Left ventricle myocardium inferior (tissue), 1 donor: ENCODE measurements at regions not wholly inside any gene's neighbourhood (a gene's known extent, or its start where the extent isn't known, plus 50 kb on each side); places are given as distances from the start of the nearest gene placed in this dataset.

Experiments used
- DNase-seq: peaks from one replicate; pipeline ENCODE4 v3.0.0-alpha.2; 2020
- H3K27ac ChIP-seq: fragments of 200-600 bp; replicated peaks from 2 replicates; pipeline ENCODE4 v1.8.0; 2021
- H3K27me3 ChIP-seq: fragments of 200-600 bp; 2 replicates; pipeline ENCODE4 v1.8.0; 2021; ENCODE audit warnings: low read depth
- H3K36me3 ChIP-seq: fragments of 200-600 bp; 2 replicates; pipeline ENCODE4 v1.8.0; 2021
- H3K4me1 ChIP-seq: fragments of 200-600 bp; 2 replicates; pipeline ENCODE4 v1.8.0; 2021
- H3K4me3 ChIP-seq: fragments of 200-600 bp; 2 replicates; pipeline ENCODE4 v1.8.0; 2021; ENCODE audit warnings: mild to moderate bottlenecking, moderate library complexity
- H3K9me3 ChIP-seq: fragments of 200-600 bp; replicated peaks from 2 replicates; pipeline ENCODE4 v1.8.0; 2021
- intact Hi-C: fragments of 100-400 bp; cut with micrococcal nuclease; formaldehyde crosslinking; loops from one replicate; pipeline ENCODE4 v1.11.0; 2022
- TF ChIP-seq, protein P1 (sequence below): fragments of 200-600 bp; IDR thresholded peaks from 2 replicates; pipeline ENCODE4 v1.8.0; 2021; ENCODE audit warnings: antibody characterized with exemption, mild to moderate bottlenecking, borderline replicate concordance
- donor health status: DM: no; HTN: yes; CAD: no; lungs with severe emphysema.

- no peak for DNase-seq
- H3K4me3 ChIP-seq = no peak overlapping the region
- TF ChIP-seq, protein P1, sequence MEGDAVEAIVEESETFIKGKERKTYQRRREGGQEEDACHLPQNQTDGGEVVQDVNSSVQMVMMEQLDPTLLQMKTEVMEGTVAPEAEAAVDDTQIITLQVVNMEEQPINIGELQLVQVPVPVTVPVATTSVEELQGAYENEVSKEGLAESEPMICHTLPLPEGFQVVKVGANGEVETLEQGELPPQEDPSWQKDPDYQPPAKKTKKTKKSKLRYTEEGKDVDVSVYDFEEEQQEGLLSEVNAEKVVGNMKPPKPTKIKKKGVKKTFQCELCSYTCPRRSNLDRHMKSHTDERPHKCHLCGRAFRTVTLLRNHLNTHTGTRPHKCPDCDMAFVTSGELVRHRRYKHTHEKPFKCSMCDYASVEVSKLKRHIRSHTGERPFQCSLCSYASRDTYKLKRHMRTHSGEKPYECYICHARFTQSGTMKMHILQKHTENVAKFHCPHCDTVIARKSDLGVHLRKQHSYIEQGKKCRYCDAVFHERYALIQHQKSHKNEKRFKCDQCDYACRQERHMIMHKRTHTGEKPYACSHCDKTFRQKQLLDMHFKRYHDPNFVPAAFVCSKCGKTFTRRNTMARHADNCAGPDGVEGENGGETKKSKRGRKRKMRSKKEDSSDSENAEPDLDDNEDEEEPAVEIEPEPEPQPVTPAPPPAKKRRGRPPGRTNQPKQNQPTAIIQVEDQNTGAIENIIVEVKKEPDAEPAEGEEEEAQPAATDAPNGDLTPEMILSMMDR = no peak
- H3K36me3 ChIP-seq = no peaks in the 10 kb centered on the region
- intact Hi-C loops = no loop called here
- H3K27me3 ChIP-seq = no peaks in the 10 kb centered on the region
- H3K4me1 ChIP-seq = peaks cover 8% of the 10 kb centered on the region
- H3K9me3 ChIP-seq = no peaks in the 10 kb centered on the region
- H3K27ac ChIP-seq = no peak overlapping the region
These were observed 64.8 kb upstream of the HELT start for GRCh38 chr4:184953421-184953945.

- no peaks in the 10 kb centered on the region for H3K36me3 ChIP-seq
- no peak for DNase-seq
- peaks cover 13% of the 10 kb centered on the region for H3K4me1 ChIP-seq
- H3K27ac ChIP-seq = no peak overlapping the region
- intact Hi-C loops = no loop called here
- H3K9me3 ChIP-seq = no peaks in the 10 kb centered on the region
- H3K4me3 ChIP-seq = no peak overlapping the region
- no peaks in the 10 kb centered on the region for H3K27me3 ChIP-seq
- TF ChIP-seq, protein P1 = no peak
These were observed 64.3 kb upstream of the HELT start for GRCh38 chr4:184953971-184954370.

- Histone ChIP-seq H3K27ac (no peak overlapping the region), H3K36me3 (no peaks in the 10 kb centered on the region), H3K4me1 (peaks cover 15% of the 10 kb centered on the region), H3K27me3 (no peaks in the 10 kb centered on the region), H3K9me3 (no peaks in the 10 kb centered on the region), H3K4me3 (no peak overlapping the region)
- no peak for DNase-seq
- intact Hi-C loops = no loop called here
- TF ChIP-seq, protein P1 = no peak
These were observed 63.8 kb upstream of the HELT start for GRCh38 chr4:184954482-184954881.

- Histone ChIP-seq H3K4me3 (no peak overlapping the region), H3K9me3 (no peaks in the 10 kb centered on the region), H3K4me1 (peaks cover 17% of the 10 kb centered on the region), H3K27me3 (no peaks in the 10 kb centered on the region), H3K36me3 (no peaks in the 10 kb centered on the region), H3K27ac (no peak overlapping the region)
- DNase-seq = no peak
- intact Hi-C loops = no loop called here
- TF ChIP-seq, protein P1 = no peak
These were observed 63.2 kb upstream of the HELT start for GRCh38 chr4:184955116-184955515.

GRCh38 chr4:184955636-184956035, 62.7 kb upstream of the HELT start:
- Histone ChIP-seq H3K36me3 (no peaks in the 10 kb centered on the region), H3K4me1 (peaks cover 20% of the 10 kb centered on the region), H3K27me3 (no peaks in the 10 kb centered on the region), H3K27ac (no peak overlapping the region), H3K9me3 (no peaks in the 10 kb centered on the region), H3K4me3 (no peak overlapping the region)
- no peak for DNase-seq
- intact Hi-C loops = no loop called here
- TF ChIP-seq, protein P1 = no peak
